AG09309 (cell line): ENCODE measurements at regions not wholly inside any gene's neighbourhood (a gene's known extent, or its start where the extent isn't known, plus 50 kb on each side); places are given as distances from the start of the nearest gene placed in this dataset.

Experiments used
- DNase-seq: peaks from one replicate; pipeline ENCODE4 v3.0.0-alpha.2; 2010; ENCODE audit warnings: low read depth
- H3K4me3 ChIP-seq: 2 replicates; pipeline ENCODE4 v1.5.1; 2011; ENCODE audit warnings: mild to moderate bottlenecking, low read depth, low read length, moderate library complexity; ENCODE audit not compliant: control insufficient read depth
- CTCF ChIP-seq: IDR thresholded peaks from 2 replicates; pipeline ENCODE4 v1.5.1; 2011; ENCODE audit warnings: mild to moderate bottlenecking, low read depth, low read length, inconsistent platforms; ENCODE audit not compliant: insufficient read depth, control insufficient read depth; ENCODE audit errors: missing control alignments

DNA sequence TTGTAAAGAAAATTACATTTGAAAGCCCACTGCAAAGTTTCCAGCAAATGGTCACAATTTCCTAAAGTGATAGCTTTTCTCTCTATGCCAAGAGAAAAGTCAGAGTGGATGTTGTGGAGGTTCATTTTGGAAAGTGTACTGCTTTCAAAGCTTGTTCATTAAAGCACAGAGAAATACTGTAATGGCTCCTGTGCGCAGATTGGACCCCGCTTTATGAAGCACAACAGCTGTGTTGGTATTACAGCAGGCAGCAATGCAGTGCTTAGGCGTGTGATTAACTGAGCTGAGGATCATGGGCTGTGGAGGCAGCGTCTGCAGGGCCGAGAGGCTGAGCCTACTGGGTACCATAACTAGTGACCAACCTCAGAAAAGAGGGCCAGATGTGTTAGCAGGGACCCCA is 478.4 kb upstream of the CFAP20DC start:
- no peak for DNase-seq
- no peak overlapping the region for H3K4me3 ChIP-seq
- no peak for TF ChIP-seq CTCF

GRCh38 chr3:59527493-59527892 is 477.7 kb upstream of the CFAP20DC start:
- no peak for TF ChIP-seq CTCF
- no peak overlapping the region for H3K4me3 ChIP-seq
- no peak for DNase-seq

- no peak for DNase-seq
- H3K4me3 ChIP-seq = no peak overlapping the region
- TF ChIP-seq CTCF = no peak
Measured at GRCh38 chr3:59526999-59527398, 477.2 kb upstream of the CFAP20DC start.

DNA sequence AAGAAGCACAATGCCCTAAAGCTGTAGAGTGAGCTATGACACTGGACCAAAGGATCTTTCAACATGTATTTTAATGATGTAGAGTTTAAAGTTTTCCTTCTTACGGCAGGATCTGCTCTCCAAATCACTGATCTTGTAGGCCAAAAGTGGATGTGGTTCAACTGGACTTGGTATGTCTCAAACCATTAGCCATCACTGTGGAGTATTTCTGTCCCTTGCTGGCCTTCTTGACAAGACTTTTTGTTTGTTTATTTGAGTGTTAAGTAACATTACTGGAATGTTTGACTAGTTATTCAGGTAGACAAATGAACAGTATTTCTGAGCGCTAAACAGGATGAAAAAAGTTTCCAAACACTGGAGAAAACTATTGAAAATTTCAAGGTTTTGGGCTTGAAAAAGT is 472.7 kb upstream of the CFAP20DC start:
- DNase-seq = no peak
- no peak for TF ChIP-seq CTCF
- H3K4me3 ChIP-seq = no peak overlapping the region

- no peak overlapping the region for H3K4me3 ChIP-seq
- no peak for TF ChIP-seq CTCF
- DNase-seq = no peak
Measured at GRCh38 chr3:59519094-59519493, 469.3 kb upstream of the CFAP20DC start.

- TF ChIP-seq CTCF = no peak
- DNase-seq = no peak
- H3K4me3 ChIP-seq = no peak overlapping the region
Measured at GRCh38 chr3:59518283-59519055, 468.6 kb upstream of the CFAP20DC start.
